ENCODE measurements at regions not wholly inside any gene's neighbourhood (a gene's known extent, or its start where the extent isn't known, plus 50 kb on each side); places are given as distances from the start of the nearest gene placed in this dataset.

DNA sequence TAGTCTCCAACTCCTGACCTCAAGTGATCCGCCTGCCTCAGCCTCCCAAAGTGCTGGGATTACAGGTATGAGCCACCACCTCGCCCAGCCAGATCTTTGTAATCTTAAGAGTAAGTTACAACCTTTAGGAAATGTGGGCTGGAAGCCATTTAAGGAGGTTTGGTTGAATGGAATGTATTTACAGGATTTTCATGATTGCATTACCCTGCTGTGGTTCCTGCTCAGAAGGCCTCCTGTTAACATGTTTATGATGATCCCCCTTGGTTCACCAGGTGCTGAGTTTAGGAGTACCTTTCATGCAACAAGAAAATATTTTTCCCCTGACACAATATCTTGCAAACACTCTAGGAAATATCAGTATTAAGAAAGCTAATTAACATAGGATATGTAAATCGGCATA is 187.4 kb upstream of the SH3BP4 start:
- DNase-seq (ENCODE audit: low spot score) = no peak

DNA sequence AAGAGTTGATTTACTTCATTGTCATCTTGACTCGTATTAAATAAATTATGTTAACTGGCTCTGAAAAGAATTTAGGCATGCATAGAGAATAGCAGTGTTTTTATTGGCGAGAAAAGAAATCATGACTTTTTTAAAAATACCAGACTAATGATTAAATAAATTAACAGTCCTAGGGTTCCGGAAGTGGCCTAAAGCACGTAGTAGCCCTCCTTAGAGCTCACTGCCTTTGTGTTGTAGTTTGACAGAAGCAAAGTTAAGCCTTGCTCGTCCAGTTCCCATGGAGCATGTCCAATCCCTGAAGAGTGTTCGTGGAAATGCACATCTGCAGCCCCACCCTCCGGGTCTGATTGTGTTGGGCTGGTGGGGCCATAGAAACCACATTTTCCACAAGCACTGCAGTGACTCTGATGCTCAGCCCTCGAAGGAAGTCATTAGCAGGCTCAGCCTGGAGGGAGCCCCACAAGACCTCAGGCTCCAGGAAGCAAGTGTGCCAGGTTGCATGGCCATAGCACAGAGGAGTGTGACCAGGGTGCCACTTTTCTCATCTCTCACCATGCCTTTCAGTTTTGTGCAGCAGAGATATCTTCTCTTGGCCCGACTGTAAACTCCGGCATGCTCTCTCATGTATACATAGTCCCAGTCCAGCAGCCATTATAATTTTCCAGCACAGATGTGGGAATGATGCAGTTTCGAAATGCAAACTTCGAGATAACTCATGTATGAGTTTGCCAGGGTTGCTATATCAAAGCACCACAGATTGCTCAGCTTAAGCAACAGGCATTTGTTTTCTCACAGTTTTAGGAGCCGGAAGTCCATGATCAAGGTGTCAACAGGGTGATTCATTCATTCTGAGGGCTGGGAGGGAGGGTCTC is 188.6 kb upstream of the SH3BP4 start:
- DNase-seq (ENCODE audit: low spot score) = no peak

DNA sequence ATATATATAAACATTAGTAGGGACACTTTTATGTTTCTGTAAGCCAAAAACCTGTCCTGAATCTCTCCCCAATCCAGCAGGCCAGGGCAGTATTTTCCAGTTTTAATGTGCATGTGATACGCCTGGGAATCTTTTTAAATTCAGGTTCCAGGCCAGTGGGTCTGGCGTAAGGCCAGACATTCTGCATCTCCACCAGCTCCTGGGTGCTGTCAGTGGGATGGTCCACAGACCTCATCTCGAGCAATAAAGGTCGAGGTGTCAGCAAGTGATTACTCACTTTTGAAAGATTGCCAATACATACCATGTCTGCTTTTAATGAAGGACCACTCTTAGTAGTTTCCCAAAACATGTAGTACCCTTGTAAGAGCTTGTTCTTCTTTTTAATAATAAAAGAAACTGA is 189.9 kb upstream of the SH3BP4 start:
- DNase-seq (ENCODE audit: low spot score) = no peak

DNA sequence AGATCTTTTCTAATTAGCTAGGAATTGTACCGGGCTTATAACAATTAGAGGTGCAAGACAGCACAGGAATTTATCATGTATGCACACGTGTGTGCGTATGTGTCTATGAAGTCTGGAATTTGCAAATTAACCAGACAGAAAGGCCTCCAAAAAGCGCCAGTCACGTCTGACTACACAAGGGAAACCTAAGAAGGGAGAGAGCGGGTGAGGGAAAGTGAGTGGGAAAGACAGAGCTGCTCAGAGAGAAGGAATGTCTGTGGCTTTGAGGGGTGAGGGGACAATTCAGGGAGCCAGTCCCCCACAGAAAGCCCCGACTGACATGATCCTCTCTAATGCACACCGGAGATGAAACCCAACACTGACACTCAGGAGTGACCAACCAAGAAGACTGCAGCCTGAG is 197.7 kb upstream of the SH3BP4 start:
- no peak for DNase-seq (ENCODE audit: low spot score)

DNA sequence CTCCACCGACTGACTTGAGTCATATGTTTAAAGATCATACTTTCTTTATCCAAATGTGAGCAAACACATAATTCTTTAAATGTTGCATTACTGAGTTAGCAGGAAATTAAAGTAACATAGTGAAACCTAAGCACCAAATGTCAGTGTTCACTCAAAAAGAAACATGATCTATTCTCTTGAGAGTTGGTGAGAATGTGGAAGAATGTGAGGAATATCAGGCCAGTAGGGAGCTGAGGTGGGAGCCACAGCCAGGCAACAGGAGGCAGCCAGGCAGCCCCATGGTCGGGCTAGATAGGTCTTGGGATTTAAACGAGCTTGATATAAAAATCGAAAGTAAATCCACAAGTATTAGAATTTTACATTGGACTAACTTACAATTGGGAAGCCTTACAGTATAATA is 198.1 kb upstream of the SH3BP4 start:
- DNase-seq (ENCODE audit: low spot score) = no peak

DNA sequence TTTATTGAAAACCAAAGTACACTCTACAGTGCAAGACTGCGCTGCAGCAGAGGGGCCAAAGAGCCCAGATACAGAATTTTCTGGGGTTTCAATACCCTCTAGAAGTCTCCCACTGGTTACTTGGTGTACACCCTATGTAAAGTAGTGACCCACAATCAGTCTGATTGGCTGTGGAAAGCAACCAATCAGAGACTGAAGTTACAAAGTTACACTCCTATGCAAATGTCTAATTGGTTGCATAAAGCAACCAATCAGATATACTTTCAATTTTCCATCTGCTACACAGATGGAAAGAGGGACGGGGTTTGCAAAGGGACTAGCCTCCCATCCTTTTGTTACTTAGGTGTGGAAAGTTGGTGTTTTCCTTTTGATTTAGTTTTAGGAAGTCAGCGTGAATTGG is 198.9 kb upstream of the SH3BP4 start:
- DNase-seq (ENCODE audit: low spot score) = no peak

DNA sequence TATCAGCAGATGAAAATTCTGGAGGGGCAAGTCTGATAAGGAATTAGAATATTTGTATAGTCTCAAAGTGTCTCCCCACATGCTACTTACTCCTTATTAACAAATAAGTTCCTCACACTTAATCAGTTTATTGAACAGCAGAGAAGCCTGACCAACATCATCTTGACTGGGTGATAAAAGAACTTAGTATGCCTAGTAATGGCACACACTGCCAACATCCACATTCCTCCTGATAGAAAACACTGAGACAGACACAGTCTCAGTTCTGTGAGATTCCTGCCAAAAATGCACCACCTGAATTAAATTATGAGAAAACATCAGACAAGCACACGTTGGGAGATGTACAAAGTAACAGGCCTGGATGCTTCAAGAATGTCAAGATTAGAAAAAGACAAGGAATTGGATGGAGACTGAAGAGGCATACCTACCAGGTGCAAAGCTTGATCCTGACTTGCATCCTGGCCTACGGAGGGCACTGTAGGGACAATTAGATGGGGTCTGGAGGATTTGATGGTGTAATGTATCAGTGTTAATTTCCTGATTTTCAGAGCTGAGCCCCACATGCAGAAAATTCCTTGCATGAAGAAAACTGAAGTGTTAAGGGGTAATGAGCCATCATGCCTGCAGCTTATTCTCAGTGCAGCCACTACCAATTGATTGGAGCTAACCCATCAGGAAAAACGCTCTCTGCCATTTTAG is 200.4 kb upstream of the SH3BP4 start:
- no peak for DNase-seq (ENCODE audit: low spot score)

DNA sequence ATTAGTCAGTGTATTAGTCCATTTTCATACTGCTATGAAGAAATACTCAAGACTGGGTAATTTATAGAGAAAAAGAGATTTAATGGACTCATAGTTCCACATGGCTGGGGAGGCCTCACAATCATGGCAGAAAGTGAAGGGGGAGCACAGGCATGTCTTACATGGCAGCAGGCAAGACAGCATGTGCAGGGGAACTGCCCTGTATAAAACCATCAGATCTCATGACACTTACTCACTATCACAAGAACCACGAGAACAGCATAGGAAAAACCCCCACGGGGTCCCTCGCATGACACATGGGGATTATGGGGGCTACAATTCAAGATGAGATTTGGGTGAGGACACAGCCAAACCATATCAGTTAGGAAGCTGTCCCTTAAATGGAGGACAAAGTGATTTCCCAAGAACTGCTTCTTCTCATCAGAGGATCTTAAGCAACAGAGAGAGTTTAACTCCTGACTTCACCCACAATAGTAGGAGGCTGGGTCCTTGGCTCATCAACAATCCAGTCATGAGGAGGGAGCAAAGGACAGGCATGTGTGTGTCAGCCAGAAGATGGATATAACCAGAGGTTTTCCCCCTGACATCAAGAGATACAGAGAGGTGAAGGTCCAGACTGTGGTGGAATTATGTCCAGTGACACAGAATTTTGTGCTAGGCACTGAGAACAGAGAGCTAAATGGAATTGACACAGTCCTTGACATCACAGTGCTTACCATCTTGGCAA is 203.8 kb upstream of the SH3BP4 start:
- DNase-seq (ENCODE audit: low spot score) = no peak

DNA sequence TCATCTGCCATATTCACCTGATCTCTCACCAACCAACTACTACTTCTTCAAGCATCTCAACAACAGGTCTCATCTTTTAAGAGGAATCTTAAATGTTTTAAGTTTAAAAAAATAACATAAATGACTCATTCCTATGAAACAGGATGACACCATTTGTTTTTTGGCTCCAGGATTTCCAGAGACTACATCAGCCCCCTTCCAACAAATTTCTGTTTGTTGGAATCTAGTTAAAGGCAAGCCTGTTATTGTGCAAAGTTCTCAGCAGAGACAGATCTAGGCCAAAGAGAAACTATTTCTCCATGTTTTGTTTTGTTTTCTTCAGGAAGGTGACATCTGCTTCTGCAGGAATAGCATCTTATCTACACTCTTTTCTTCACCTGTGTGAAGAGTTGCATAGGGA is 204.8 kb upstream of the SH3BP4 start:
- no peak for DNase-seq (ENCODE audit: low spot score)

DNA sequence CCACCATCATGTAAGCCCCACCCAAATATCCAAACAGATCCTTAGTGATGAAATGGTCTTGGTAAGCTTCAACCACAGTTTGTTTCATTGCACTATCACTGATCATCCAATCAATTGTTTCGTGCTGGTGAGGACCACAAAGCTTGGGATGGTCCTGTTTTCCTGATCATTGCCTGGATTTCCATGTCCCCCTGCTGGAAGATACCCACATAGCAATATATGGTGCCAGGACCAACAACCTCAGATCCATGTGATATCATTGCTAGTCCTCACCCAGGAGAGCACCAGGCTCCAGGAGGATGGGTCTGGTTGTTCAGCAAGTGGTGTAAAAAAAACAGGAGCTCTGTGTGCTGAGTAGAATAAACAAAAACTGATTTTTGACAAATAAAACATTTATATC is 206.5 kb upstream of the SH3BP4 start:
- DNase-seq (ENCODE audit: low spot score) = no peak

DNA sequence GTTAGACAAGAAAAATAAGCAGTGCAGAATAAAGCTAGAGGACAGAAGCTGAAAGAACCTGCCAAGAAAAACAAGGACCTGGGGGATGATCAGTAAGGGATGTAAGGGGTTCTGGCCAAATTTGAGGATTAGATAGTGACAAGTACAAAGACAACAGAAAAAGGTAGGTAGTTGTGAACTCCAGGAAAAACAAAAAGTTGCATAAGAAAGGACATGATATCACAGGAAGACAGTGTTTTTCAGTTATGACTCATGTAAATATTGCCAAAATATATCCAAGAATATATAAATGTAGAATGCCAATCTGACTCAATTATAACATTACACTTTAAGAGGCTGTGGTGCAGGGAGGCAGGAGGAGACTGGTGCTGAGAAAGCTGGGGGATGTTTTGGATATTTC is 209.8 kb upstream of the SH3BP4 start:
- DNase-seq (ENCODE audit: low spot score) = no peak

DNA sequence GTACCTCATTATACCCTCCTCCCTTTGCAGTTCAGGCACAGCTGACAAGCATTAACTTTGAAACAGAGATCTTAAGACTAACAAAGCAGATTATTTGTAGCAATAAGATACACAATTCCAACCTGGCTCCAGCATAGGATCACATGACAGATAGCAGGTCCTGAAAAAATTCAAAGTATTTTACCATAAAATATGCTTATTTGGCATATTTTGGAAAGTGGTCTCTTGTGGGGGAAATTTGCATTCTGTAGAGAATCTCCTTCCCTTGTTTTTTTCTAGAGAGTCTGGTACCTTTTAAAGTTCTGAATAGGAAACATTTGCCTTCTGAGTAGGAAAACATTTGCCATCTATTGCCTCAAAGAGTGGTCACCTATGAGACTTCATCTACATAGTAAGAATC is 212.8 kb upstream of the SH3BP4 start:
- no peak for DNase-seq (ENCODE audit: low spot score)

DNA sequence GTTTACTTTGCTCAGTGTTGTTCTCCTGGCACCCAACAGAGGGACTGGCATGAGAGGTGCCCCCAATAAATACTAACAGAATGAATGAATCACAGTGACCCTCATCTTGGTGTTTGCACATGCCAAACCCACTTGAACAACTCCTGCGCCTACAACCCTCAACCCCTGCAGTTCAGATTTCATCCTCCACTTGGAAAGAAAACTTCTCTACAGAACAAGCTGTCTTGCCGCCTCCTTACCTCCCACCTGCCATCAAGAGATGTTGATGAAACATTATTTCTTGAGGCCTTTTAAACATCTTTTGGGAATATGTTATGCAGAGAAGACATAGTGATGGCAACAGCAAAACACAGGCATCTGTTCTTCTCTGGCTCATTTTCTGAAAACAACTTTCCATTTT is 216.0 kb upstream of the SH3BP4 start:
- no peak for DNase-seq (ENCODE audit: low spot score)

DNA sequence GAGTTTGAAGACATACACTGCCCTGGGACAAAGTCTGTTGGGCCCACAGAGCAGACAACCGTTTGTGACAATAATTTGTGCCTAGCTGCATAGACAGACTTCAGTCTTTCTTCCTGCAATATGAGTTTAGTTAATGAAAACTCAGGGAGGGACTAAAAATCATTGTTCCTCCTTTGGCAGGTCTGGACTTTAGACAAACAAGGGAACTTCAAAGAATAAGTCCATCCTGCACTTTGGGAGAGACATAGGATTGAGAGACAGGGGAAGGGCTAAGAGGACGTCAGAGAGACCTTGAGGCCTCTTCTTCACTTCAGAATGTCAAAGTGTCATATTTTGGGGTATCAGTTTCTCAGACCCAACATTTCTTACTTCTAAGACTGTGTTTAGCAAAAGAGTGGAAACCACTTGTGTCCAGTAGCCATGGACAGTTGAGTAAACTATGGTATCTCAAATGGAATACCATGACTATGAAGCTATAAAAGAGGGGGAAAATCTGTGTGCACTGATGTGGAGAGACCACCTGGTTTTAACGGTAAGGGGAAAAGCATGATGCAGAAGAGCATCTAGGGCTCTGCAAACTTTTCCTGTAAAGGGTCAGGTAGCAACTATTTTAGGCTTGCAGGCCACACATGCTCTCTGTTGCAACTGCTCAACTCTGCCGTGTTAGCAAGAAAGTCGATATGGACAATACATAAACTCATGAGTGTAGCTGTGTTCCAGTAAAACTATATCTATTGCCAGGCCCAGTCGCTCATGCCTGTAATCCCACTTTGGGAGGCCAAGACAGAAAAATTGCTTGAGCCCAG is 217.8 kb upstream of the SH3BP4 start:
- DNase-seq (ENCODE audit: low spot score) = no peak

DNA sequence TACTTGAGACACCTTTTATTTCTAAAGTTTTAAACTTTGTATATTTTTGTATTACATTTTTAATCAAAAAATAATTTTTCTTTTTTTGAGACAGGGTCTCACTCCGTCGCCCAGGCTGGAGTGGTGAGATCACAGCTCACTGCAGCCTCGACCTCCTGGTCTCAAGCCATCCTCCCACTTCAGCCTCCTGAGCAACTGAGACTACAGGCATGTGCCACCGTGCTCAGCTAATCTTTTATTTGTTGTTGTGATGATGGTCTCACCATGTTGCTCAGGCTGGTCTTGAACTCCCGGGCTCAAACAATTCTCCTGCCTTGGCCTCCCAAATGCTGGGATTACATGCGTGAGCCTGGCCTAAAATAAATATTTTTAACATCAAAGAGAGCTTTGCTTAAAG is 218.7 kb upstream of the SH3BP4 start:
- DNase-seq (ENCODE audit: low spot score) = no peak

DNA sequence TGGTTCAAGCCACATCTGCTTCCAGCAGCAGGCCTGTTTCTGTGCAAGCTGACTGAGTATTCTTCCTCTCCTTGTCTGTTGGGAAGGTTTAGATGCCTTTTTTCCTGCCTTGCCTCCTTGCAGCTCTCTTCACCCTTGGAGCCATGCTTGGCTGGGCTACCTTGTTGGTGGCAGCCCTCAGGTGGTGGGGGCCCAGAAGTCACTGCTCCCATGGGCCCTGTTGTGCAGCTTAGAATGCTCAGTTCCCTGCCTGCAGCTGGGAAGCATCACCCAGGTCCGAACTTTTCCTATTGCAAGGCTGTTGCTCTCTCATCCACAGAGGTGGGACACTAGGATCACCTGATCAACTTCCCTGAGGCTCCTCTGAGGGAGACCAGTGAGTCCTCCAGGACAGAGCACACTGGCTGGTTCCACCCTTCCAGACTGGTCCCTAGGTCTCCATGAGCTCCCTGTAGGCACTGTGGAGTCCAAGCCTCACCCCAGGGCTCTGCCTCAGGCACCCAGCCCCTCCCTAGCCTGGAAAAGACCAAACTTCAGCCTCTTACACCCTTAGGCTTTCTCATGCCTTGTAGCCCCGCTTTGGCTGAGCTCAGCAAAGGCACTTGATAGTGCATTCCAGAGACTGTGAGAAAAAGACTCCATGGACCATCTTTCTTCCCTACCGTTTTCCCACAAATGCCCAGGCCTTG is 219.3 kb upstream of the SH3BP4 start:
- DNase-seq (ENCODE audit: low spot score) = no peak

DNA sequence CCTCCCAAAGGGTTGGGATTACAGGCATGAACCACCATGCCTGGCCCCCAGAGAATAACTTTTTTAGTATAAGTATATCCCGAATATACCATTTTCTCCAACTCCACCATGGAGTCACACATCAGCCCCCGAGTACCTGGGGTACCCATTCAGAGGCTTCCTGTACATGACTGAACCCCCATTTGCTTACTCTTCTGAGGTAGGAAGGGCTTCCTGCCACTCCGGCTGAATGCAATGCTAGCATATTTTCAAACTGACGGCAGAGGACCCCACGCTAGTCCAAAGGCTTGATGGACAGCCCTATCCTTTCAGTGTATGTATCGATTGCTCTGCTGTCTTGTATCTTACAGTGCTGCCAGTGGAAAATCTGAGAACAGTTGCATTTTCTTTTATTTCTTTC is 220.6 kb upstream of the SH3BP4 start:
- DNase-seq (ENCODE audit: low spot score) = no peak

DNA sequence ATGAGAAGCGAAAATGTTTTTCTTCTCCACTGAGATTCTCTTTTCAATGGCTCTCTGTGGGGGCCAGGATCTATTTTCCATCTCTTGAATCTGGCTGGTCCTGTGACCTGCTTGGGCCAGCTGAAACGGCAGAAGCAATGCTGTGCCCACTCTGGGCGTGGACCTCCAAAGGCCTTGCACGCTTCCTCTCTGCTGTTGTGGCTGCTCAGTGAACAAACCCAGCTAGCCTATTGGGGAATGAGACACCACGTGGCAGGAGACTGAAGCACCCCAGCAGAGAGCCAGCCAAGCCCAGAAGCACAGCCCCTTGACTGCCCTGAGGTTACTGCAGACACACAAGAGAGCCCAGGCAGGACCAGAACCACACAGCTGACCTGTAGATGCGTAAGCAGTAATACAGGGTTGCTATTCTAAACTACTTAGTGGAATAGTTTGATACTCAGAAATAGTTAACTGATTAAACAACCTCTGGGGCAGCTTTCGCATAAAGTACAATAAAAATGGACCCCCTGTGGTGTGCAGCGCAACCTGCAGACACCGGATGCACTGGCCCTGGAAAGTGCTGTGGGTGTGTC is 221.7 kb upstream of the SH3BP4 start:
- DNase-seq (ENCODE audit: low spot score) = no peak

DNA sequence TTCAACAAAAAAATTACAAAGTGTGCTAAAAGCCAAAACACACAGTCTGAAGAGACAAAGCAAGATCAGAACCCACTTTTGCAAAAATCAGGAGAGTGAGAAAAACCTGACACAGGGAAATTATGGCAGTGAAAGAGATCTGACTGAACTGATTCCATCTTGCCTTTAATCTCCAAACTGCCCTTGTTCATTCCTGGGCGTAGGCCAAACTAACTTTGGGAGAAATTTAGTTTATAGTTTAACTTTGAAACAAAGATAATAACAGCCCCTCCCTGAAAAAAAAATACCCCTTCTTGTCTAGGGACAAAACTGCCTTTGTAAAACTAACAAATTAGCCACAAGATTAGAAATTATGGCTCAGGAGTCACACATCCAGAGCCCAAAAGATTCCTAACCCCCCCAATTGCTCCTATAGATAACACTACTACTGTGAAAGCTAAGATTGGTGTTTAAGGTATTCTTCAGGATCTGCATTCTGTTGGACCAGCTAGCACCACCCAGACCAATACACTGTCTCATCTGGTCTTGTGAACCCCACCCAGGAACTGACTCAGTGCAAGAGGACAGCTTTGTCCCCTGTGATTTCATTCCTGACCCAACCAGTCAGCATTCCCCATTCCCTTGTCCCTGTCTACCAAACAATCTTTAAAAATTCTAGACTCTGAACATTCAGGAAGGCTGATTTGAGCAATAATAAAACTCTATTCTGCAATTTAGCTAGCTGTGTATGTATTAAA is 226.1 kb upstream of the SH3BP4 start:
- no peak for DNase-seq (ENCODE audit: low spot score)

DNA sequence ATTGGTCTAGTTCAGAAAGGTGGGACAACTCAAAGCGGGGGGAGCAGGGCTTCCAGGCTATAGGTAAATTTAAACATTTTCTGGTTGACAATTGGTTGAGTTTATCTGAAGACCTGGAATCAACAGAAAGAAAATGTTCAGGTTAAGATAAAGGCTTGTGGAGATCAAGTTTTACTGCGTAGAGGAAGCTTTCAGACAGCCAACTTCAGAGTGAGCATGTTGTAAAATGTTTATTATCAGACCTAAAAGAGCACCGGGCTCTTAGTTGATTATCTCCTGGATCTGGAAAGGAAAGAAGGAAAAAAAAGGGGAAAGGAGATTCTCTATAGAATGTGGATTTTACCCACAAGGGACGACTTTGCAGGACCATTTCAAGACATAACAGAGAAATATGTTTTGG is 227.0 kb upstream of the SH3BP4 start:
- DNase-seq (ENCODE audit: low spot score) = no peak

DNA sequence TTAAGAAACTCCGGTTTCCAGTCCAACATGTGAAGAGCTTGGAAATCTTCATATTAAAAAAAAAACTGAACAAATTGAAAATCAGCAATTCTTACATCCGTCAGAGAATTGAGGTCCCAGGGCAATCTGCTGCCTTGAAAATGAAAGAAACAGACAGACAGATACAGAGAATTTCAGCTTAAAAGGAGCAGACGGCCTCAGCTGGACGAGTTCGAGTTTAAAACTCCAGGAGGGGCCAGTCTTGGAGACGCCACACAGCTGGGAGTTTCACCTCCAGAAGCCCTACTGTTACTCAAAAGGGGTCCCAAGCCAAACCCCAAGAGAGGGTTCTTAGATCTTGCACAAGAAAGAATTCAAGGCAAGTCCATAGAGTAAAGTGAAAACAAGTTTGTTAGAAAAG is 226.5 kb upstream of the ARL4C start:
- no peak for DNase-seq (ENCODE audit: low spot score)

Data from D341Med (cell line).